ENCODE measurements at regions not wholly inside any gene's neighbourhood (a gene's known extent, or its start where the extent isn't known, plus 50 kb on each side); places are given as distances from the start of the nearest gene placed in this dataset.

DNA sequence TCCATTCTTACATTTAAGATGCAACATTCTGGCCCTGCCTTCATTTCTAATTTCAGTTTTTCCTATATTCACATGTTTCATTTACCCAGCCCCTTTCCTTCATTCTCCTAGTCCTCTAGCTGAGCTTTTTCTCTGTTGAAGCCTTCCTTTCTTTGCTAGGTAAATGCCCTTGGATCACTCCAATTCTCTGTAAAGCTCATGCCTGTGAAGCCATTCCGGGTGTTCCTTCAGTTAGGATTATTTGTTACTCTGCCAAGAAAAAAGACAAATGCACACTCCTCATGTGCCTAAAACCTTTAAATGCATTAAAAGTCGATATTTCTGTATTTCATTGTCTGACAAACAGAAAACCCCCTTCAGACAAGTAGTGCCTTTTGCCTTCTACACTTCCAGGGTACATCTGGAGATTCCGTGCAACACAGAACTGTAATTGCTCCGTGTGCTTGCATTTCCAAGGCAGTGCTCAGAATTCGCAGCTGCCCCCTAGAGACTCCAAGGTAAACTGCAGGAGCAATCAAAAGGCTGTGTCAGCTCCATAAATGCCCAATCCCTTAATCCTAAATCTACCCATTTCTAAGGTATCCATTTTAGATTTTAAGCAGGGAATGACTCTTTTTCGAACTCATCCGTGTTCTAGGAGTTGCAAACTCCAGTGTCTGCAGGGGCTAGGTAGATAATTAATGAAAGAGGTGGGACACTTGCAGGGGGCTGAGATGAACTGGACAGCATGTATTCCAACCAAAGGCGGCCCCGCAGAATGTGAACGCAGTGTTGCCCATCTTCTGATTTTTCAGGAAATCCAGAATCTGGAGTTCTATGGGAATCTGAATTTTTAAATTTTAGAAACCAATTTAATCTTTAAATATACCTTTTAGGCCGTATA lies 320.2 kb downstream of the GRIN2B start:
- peak; percentile 81 for TF ChIP-seq CTCF (IDR thresholded peaks at IDR 0.05; ENCODE audit: insufficient read depth, low read depth, low read length, missing control alignments)
- H3K4me3 ChIP-seq (ENCODE audit: low read depth, low read length): no peak overlapping the region
- DNase-seq (ENCODE audit: low read depth): peak; percentile 48

GRCh38 chr12:13654456-13654855 lies 326.9 kb downstream of the GRIN2B start:
- DNase-seq (ENCODE audit: low read depth): no peak
- H3K4me3 ChIP-seq (ENCODE audit: low read depth, low read length): no peak overlapping the region
- no peak for TF ChIP-seq CTCF (IDR thresholded peaks at IDR 0.05; ENCODE audit: insufficient read depth, low read depth, low read length, missing control alignments)

- TF ChIP-seq CTCF (IDR thresholded peaks at IDR 0.05; ENCODE audit: insufficient read depth, low read depth, low read length, missing control alignments): no peak
- H3K4me3 ChIP-seq (ENCODE audit: low read depth, low read length): no peak overlapping the region
Observed at GRCh38 chr12:13652105-13652504, 329.3 kb downstream of the GRIN2B start.

DNA sequence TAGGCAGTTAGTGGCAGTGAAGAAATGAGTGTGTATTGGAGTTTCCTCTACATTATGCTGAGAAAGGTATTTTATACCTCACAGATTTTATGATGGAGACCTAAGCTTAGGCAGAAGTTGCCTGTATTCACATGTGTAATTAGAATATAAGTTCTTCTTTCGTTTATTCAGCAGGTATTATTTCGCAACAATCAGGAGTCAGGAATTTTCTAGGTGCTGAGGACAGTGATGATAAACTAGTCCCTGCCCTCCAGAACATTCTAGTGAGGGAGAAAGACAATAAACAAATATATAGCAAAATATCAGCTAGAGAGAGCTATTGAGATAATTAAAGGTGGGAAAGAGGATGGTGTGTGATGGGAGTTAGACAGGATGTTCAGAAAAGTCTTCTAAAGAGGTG lies 345.7 kb downstream of the GRIN2B start:
- no peak overlapping the region for H3K4me3 ChIP-seq (ENCODE audit: low read depth, low read length)
- DNase-seq (ENCODE audit: low read depth): no peak
- no peak for TF ChIP-seq CTCF (IDR thresholded peaks at IDR 0.05; ENCODE audit: insufficient read depth, low read depth, low read length, missing control alignments)

More at GRCh38 chr12:13652105-13652504, 329.3 kb downstream of the GRIN2B start:
- DNase-seq (ENCODE audit: low read depth): no peak

GRCh38 chr12:13631873-13632272 lies 349.5 kb downstream of the GRIN2B start:
- no peak for TF ChIP-seq CTCF (IDR thresholded peaks at IDR 0.05; ENCODE audit: insufficient read depth, low read depth, low read length, missing control alignments)
- H3K4me3 ChIP-seq (ENCODE audit: low read depth, low read length): no peak overlapping the region
- DNase-seq (ENCODE audit: low read depth): no peak

GRCh38 chr12:13630354-13630753 lies 351.0 kb downstream of the GRIN2B start:
- H3K4me3 ChIP-seq (ENCODE audit: low read depth, low read length): no peak overlapping the region
- DNase-seq (ENCODE audit: low read depth): no peak
- no peak for TF ChIP-seq CTCF (IDR thresholded peaks at IDR 0.05; ENCODE audit: insufficient read depth, low read depth, low read length, missing control alignments)

DNA sequence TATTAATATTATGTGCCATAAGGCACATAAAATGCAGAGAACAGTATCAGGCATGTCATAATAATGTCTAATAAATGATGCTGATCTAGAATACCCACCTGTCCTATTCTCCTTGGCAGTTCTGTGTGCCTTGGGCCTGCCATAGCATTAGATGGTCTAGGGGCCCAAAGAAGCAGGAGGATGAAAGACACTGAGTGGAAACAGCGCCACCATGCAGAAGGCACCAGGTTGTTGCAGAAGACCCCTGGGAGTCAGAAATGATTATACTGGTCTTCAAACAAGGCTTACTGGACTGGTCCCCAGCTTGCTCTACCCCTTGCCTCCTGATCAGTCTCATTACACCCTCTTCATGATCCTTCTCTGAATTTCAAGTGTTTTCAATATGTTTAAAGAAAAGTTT lies 353.3 kb downstream of the GRIN2B start:
- no peak for TF ChIP-seq CTCF (IDR thresholded peaks at IDR 0.05; ENCODE audit: insufficient read depth, low read depth, low read length, missing control alignments)
- DNase-seq (ENCODE audit: low read depth): no peak

More for the DNA sequence above, 353.3 kb downstream of the GRIN2B start:
- no peak overlapping the region for H3K4me3 ChIP-seq (ENCODE audit: low read depth, low read length)
